Tibial nerve (tissue), 4 donors: ENCODE measurements at regions not wholly inside any gene's neighbourhood (a gene's known extent, or its start where the extent isn't known, plus 50 kb on each side); places are given as distances from the start of the nearest gene placed in this dataset.

ENCODE experiments used
- CTCF ChIP-seq, 5 experiments: fragments of 200-600 bp in 3 of 5; fragments of 450-650 bp in 2 of 5; sonication (generic) in 3 of 5; IDR thresholded peaks; one replicate each; pipeline ENCODE4 v1.5.1; 2016 to 2019; ENCODE audit warnings: antibody characterized with exemption in 5 of 5, mild to moderate bottlenecking in 3 of 5, moderate library complexity in 2 of 5
- EP300 ChIP-seq, 2 donors: sonication (generic); formaldehyde crosslinking; IDR thresholded peaks; one replicate each; pipeline ENCODE4 v1.6.1; 2017; ENCODE audit warnings: antibody characterized with exemption in 2 of 2, mild to moderate bottlenecking in 1 of 2
- POLR2A ChIP-seq, 2 donors: fragments of 450-650 bp; IDR thresholded peaks; one replicate each; pipeline ENCODE4 v1.6.1; 2017; ENCODE audit warnings: antibody characterized with exemption in 2 of 2, mild to moderate bottlenecking in 2 of 2, moderate library complexity in 2 of 2

GRCh38 chr5:124257048-124257447 is 489.4 kb downstream of the ZNF608 start:
- TF ChIP-seq CTCF (IDR thresholded peaks at IDR 0.05) (no peak), POLR2A (IDR thresholded peaks at IDR 0.05) (no peak), EP300 (IDR thresholded peaks at IDR 0.05) (no peak)
